GM12878 (cell line): ENCODE measurements at regions not wholly inside any gene's neighbourhood (a gene's known extent, or its start where the extent isn't known, plus 50 kb on each side); places are given as distances from the start of the nearest gene placed in this dataset.

Experiments
- ATAC-seq: fragments of 200-7000 bp; cut with Tn5 transposase; 3 replicates; pipeline ENCODE4 v1.9.1; 2020; ENCODE audit warnings: mild to moderate bottlenecking, moderate library complexity
- BruUV-seq: library from RNA; stranded (reverse); fragments of 400-500 nt; replicated peaks from 2 replicates; lab custom pipeline; 2021; lab: Mats Ljungman, UMichigan
- CTCF ChIA-PET: fragments of 300-600 bp; sonication (Branson Sonifier 250); formaldehyde crosslinking; extraction: SDS; loops from one replicate; lab custom pipeline; 2021; ENCODE audit warnings: inconsistent platforms; lab: Yijun Ruan, JAX
- POLR2A ChIA-PET: fragments of 350-600 bp; formaldehyde crosslinking; extraction: SDS; loops from one replicate; lab custom pipeline; 2021; ENCODE audit warnings: inconsistent platforms; lab: Charles Lee
- RAD21 ChIA-PET: fragments of 300-600 bp; sonication (Branson Sonifier 250); formaldehyde crosslinking; loops from one replicate; lab custom pipeline; 2023; ENCODE audit warnings: antibody characterized with exemption; ENCODE audit not compliant: unreplicated experiment; lab: Charles Lee
- SMC1A ChIA-PET: fragments of 300-600 bp; sonication (Branson Sonifier 250); formaldehyde crosslinking; loops from one replicate; lab custom pipeline; 2023; ENCODE audit not compliant: unreplicated experiment, uncharacterized antibody; lab: Charles Lee
- DNase-seq: peaks from one replicate; pipeline ENCODE4 v3.0.0-alpha.2; 2011; ENCODE audit warnings: low read depth, low spot score
- FAIRE-seq: peaks from 3 replicates; lab custom pipeline; 2011; peaks lifted over from hg19 to GRCh38; lab: Jason Lieb, UNC
- H2AFZ ChIP-seq: 2 replicates; pipeline ENCODE4 v1.6.0; 2011; ENCODE audit warnings: low read depth, low read length, control low read depth; ENCODE audit not compliant: control insufficient read depth
- H3K27ac ChIP-seq: 2 replicates; pipeline ENCODE4 v1.5.1; 2011; ENCODE audit warnings: control low read depth; ENCODE audit not compliant: control insufficient read depth, insufficient read depth
- H3K27me3 ChIP-seq, 2 experiments: replicated peaks in 1 of 2; 2 replicates each; pipeline versions ENCODE4 v1.6.0 to v1.6.1; 2011; ENCODE audit warnings: low read length in 1 of 2; ENCODE audit not compliant: control insufficient read depth in 2 of 2, insufficient read depth in 2 of 2
- H3K36me3 ChIP-seq, 2 experiments: 2 replicates each; pipeline ENCODE4 v1.5.1; 2011; ENCODE audit warnings: low read length in 1 of 2; ENCODE audit not compliant: control insufficient read depth in 2 of 2, insufficient read depth in 2 of 2
- H3K4me1 ChIP-seq: 2 replicates; pipeline ENCODE4 v1.6.1; 2011; ENCODE audit warnings: mild to moderate bottlenecking, low read length, moderate library complexity, mixed read lengths; ENCODE audit not compliant: control insufficient read depth, insufficient read depth
- H3K4me2 ChIP-seq: 2 replicates; pipeline ENCODE4 v1.6.0; 2011; ENCODE audit warnings: control low read depth; ENCODE audit not compliant: control insufficient read depth, insufficient read depth
- H3K4me3 ChIP-seq: fragments of 200-600 bp; sonication (generic); 2 replicates; pipeline ENCODE4 v1.5.1; 2016
- H3K79me2 ChIP-seq: 2 replicates; pipeline ENCODE4 v1.6.0; 2011; ENCODE audit warnings: low read length; ENCODE audit not compliant: control insufficient read depth, insufficient read depth
- H3K9ac ChIP-seq: 2 replicates; pipeline ENCODE4 v1.8.0; 2011; ENCODE audit warnings: low read length, control low read depth, mixed read lengths; ENCODE audit not compliant: control insufficient read depth, insufficient read depth
- H3K9me3 ChIP-seq: replicated peaks from 3 replicates; pipeline ENCODE4 v1.5.1; 2011; ENCODE audit warnings: mild to moderate bottlenecking, low read length; ENCODE audit not compliant: control insufficient read depth, insufficient read depth
- H4K20me1 ChIP-seq: 2 replicates; pipeline ENCODE4 v1.6.0; 2011; ENCODE audit not compliant: control insufficient read depth, insufficient read depth
- BCL11A ChIP-seq: IDR thresholded peaks from 2 replicates; pipeline ENCODE4 v1.6.1; 2011; ENCODE audit warnings: low read depth, low read length
- BRCA1 ChIP-seq: IDR thresholded peaks from 2 replicates; pipeline ENCODE4 v1.6.1; 2011; ENCODE audit warnings: low read depth, low read length, improper control_type of control experiment
- IRF4 ChIP-seq: IDR thresholded peaks from 2 replicates; pipeline ENCODE4 v1.6.1; 2011; ENCODE audit warnings: low read depth, low read length
- SUPT20H ChIP-seq: IDR thresholded peaks from 2 replicates; pipeline ENCODE4 v1.6.1; 2011; ENCODE audit warnings: low read depth, mild to moderate bottlenecking, low read length, moderate library complexity, borderline replicate concordance; ENCODE audit not compliant: control insufficient read depth
- TCF7 ChIP-seq: IDR thresholded peaks from 2 replicates; pipeline ENCODE4 v1.6.1; 2014; ENCODE audit warnings: antibody characterized with exemption, borderline replicate concordance
- ZBTB33 ChIP-seq: fragments of 450-650 bp; IDR thresholded peaks from 2 replicates; pipeline ENCODE4 v1.6.1; 2017; ENCODE audit warnings: mild to moderate bottlenecking
- WGBS: methylation state at CpG from one replicate; pipeline ENCODE4 v1.1.6; 2016; ENCODE audit warnings: low lambda C conversion rate; ENCODE audit not compliant: insufficient replicate concordance, insufficient coverage; ENCODE audit errors: missing lambda C conversion rate; 5-methylcytosine and 5-hydroxymethylcytosine counted together
- in situ Hi-C: fragments of 300-500 bp; cut with MboI; formaldehyde crosslinking; loops from 9 replicates; pipeline ENCODE4 v1.14.3; 2018; ENCODE audit warnings: mixed read lengths
- intact Hi-C: fragments of 100-400 bp; cut with micrococcal nuclease; formaldehyde crosslinking; loops from one replicate; pipeline ENCODE4 v1.14.2; 2022; ENCODE audit not compliant: unreplicated experiment

GRCh38 chr11:8826901-8827560 is 84.0 kb upstream of the AKIP1 start:
- Histone ChIP-seq H3K4me3 (no peak overlapping the region), H3K4me1 (no peaks in the 10 kb centered on the region), H3K79me2 (no peaks in the 10 kb centered on the region), H3K27ac (no peak overlapping the region), H3K9me3 (no peaks in the 10 kb centered on the region; the same call in 2 of the 3 replicates), H3K27me3 (no peaks in the 10 kb centered on the region), H3K36me3 (no peaks in the 10 kb centered on the region), H4K20me1 (no peaks in the 10 kb centered on the region), H2AFZ (no peak overlapping the region), H3K4me2 (no peak overlapping the region), H3K9ac (no peak overlapping the region)
- no peak for ATAC-seq
- no TSS peak for BruUV-seq
- intact Hi-C loops (no loop called here), in situ Hi-C loops (no loop called here)
- DNase-seq: no peak
- ChIA-PET CTCF (interaction anchor here (2.0 to 7.6 kb wide), 2 partner anchors 13 to 134 kb away, joined by 4 to 41 read pairs; no protein-coding TSS in a partner anchor), POLR2A (interaction anchor here (0.6 to 0.9 kb wide), 3 partner anchors 17 to 162 kb away, joined by 3 read pairs; a partner anchor contains a TSS), RAD21 (interaction anchor here (1.5 kb wide), 1 partner anchor 12 kb away, joined by 3 read pairs; no protein-coding TSS in a partner anchor), SMC1A (interaction anchor here (0.9 to 1.5 kb wide), 3 partner anchors 11 to 132 kb away, joined by 3 to 4 read pairs (median 4); no protein-coding TSS in a partner anchor)
- 54% methylated on average over 6 of the region's 6 CpGs for WGBS
- no peak for FAIRE-seq
- no peak for TF ChIP-seq TCF7
- TF ChIP-seq BCL11A: no peak
- no peak for TF ChIP-seq BRCA1
- no peak for TF ChIP-seq IRF4
- no peak for TF ChIP-seq ZBTB33
- no peak for TF ChIP-seq SUPT20H
